H1 (cell line): ENCODE measurements at regions not wholly inside any gene's neighbourhood (a gene's known extent, or its start where the extent isn't known, plus 50 kb on each side); places are given as distances from the start of the nearest gene placed in this dataset.

Experiments
- CTCF ChIA-PET: fragments of 300-600 bp; sonication (Branson Sonifier 250); formaldehyde crosslinking; loops from one replicate; lab custom pipeline; 2021; ENCODE audit not compliant: partially characterized antibody; lab: Charles Lee
- POLR2A ChIA-PET: fragments of 300-600 bp; sonication (Branson Sonifier 250); formaldehyde crosslinking; loops from one replicate; lab custom pipeline; 2021; ENCODE audit warnings: inconsistent platforms; ENCODE audit not compliant: partially characterized antibody; lab: Charles Lee
- DNase-seq, 2 experiments: peaks; one replicate each; pipeline versions ENCODE4 v3.0.0 to v3.0.0-alpha.2; 2010 to 2022; ENCODE audit warnings: low spot score in 2 of 2, low read depth in 1 of 2, mixed read lengths in 1 of 2
- FAIRE-seq: peaks from 2 replicates; lab custom pipeline; 2011; peaks lifted over from hg19 to GRCh38; lab: Jason Lieb, UNC
- H2AFZ ChIP-seq: 2 replicates; pipeline ENCODE4 v1.8.1; 2012; ENCODE audit warnings: low read length, inconsistent platforms
- H2AK5ac ChIP-seq: 2 replicates; pipeline ENCODE4 v1.6.1; 2013; ENCODE audit warnings: low read depth, low read length
- H2BK120ac ChIP-seq: replicated peaks from 2 replicates; pipeline ENCODE3; 2013; ENCODE audit warnings: low read depth, low read length, inconsistent platforms
- H2BK12ac ChIP-seq: 2 replicates; pipeline ENCODE4 v1.6.1; 2013; ENCODE audit warnings: low read depth, low read length
- H2BK15ac ChIP-seq: 2 replicates; pipeline ENCODE4 v1.6.1; 2013; ENCODE audit warnings: low read length
- H2BK20ac ChIP-seq: 2 replicates; pipeline ENCODE4 v1.6.1; 2013; ENCODE audit warnings: low read length
- H2BK5ac ChIP-seq: 2 replicates; pipeline ENCODE4 v1.6.1; 2013; ENCODE audit warnings: low read depth, low read length
- H3K14ac ChIP-seq: 2 replicates; pipeline ENCODE4 v1.6.1; 2013; ENCODE audit warnings: inconsistent platforms; ENCODE audit not compliant: insufficient read length
- H3K18ac ChIP-seq: 2 replicates; pipeline ENCODE4 v1.6.1; 2013; ENCODE audit warnings: low read length; ENCODE audit errors: extremely low read depth
- H3K23ac ChIP-seq: 2 replicates; pipeline ENCODE4 v1.6.1; 2013; ENCODE audit warnings: inconsistent platforms; ENCODE audit not compliant: insufficient read length
- H3K23me2 ChIP-seq: 2 replicates; pipeline ENCODE4 v1.6.1; 2013; ENCODE audit warnings: low read depth, low read length
- H3K27ac ChIP-seq: 2 replicates; pipeline ENCODE4 v1.6.1; 2011; ENCODE audit warnings: low read depth, low read length, inconsistent platforms
- H3K27me3 ChIP-seq, 4 experiments: replicated peaks in 1 of 4; 1 replicate in 1 of 4; 2 replicates in 3 of 4; pipeline versions ENCODE4 v1.6.1 to v1.8.1; 2011 to 2013; ENCODE audit warnings: low read length in 3 of 4, mild to moderate bottlenecking in 3 of 4, inconsistent platforms in 2 of 4, mixed read lengths in 2 of 4, moderate library complexity in 1 of 4; ENCODE audit not compliant: control insufficient read depth in 3 of 4, insufficient read depth in 3 of 4; ENCODE audit errors: extremely low read depth in 1 of 4
- H3K36me3 ChIP-seq, 4 experiments: 2 replicates each; pipeline versions ENCODE4 v1.6.1 to v1.8.1; 2011 to 2013; ENCODE audit warnings: mild to moderate bottlenecking in 4 of 4, low read length in 3 of 4, moderate library complexity in 2 of 4, control low read depth in 1 of 4, inconsistent platforms in 1 of 4; ENCODE audit not compliant: insufficient read depth in 4 of 4, control insufficient read depth in 2 of 4
- H3K4ac ChIP-seq: replicated peaks from 2 replicates; pipeline ENCODE3; 2013; ENCODE audit warnings: low read length, low read depth, mixed read lengths, inconsistent platforms; ENCODE audit not compliant: insufficient read length
- H3K4me1 ChIP-seq, 4 experiments: replicated peaks in 1 of 4; 1 replicate in 1 of 4; 2 replicates in 3 of 4; pipeline versions ENCODE4 v1.6.1 to v1.8.1; 2011 to 2013; ENCODE audit warnings: low read length in 3 of 4, inconsistent platforms in 2 of 4, mixed read lengths in 1 of 4; ENCODE audit not compliant: insufficient read depth in 4 of 4, control insufficient read depth in 3 of 4
- H3K4me2 ChIP-seq, 2 experiments: 2 replicates each; pipeline versions ENCODE4 v1.6.1 to v1.8.1; 2011 to 2013; ENCODE audit warnings: low read depth in 2 of 2, low read length in 2 of 2, control low read depth in 1 of 2, inconsistent platforms in 1 of 2, mild to moderate bottlenecking in 1 of 2; ENCODE audit not compliant: insufficient read depth in 1 of 2
- H3K4me3 ChIP-seq, 4 experiments: fragments of 200-600, 300-600 bp in 1 of 4; sonication (generic), shearing (Covaris generic), sonication (Bioruptor Twin) in 1 of 4; 2 replicates each; pipeline versions ENCODE4 v1.5.1 to v1.8.1; 2011 to 2016; ENCODE audit warnings: low read length in 4 of 4, low read depth in 3 of 4, control low read depth in 2 of 4, inconsistent platforms in 2 of 4, mild to moderate bottlenecking in 2 of 4, mixed read lengths in 1 of 4, moderate library complexity in 1 of 4; ENCODE audit not compliant: insufficient read depth in 2 of 4; ENCODE audit errors: extremely low read depth in 1 of 4
- H3K56ac ChIP-seq: replicated peaks from 2 replicates; pipeline ENCODE3; 2013; ENCODE audit warnings: low read depth, mild to moderate bottlenecking, mixed read lengths, low read length, inconsistent platforms; ENCODE audit not compliant: insufficient read length
- H3K79me1 ChIP-seq: 2 replicates; pipeline ENCODE4 v1.6.1; 2013; ENCODE audit warnings: low read depth, low read length, control low read depth
- H3K79me2 ChIP-seq, 2 experiments: 2 replicates each; pipeline versions ENCODE4 v1.6.1 to v1.8.1; 2012 to 2013; ENCODE audit warnings: low read length in 2 of 2, mild to moderate bottlenecking in 2 of 2, inconsistent platforms in 1 of 2; ENCODE audit not compliant: insufficient read depth in 2 of 2, control insufficient read depth in 1 of 2
- H3K9ac ChIP-seq, 4 experiments: replicated peaks in 1 of 4; 1 replicate in 1 of 4; 2 replicates in 3 of 4; pipeline versions ENCODE4 v1.6.1 to v1.8.1; 2011 to 2013; ENCODE audit warnings: low read depth in 3 of 4, low read length in 3 of 4, control low read depth in 2 of 4, mild to moderate bottlenecking in 2 of 4, moderate library complexity in 2 of 4, inconsistent platforms in 1 of 4; ENCODE audit errors: extremely low read depth in 1 of 4
- H3K9me3 ChIP-seq, 2 experiments: 2 replicates each; pipeline versions ENCODE4 v1.6.1 to v1.8.1; 2012 to 2013; ENCODE audit warnings: mild to moderate bottlenecking in 2 of 2, moderate library complexity in 2 of 2, control low read depth in 1 of 2, inconsistent platforms in 1 of 2, low read depth in 1 of 2, low read length in 1 of 2, mixed read lengths in 1 of 2; ENCODE audit not compliant: insufficient read depth in 2 of 2
- H4K20me1 ChIP-seq, 2 experiments: replicated peaks in 1 of 2; 2 replicates each; pipeline versions ENCODE3 to v1.8.1; 2011 to 2013; ENCODE audit warnings: inconsistent platforms in 2 of 2, low read length in 2 of 2, mild to moderate bottlenecking in 1 of 2; ENCODE audit not compliant: insufficient read depth in 2 of 2, control insufficient read depth in 1 of 2
- H4K5ac ChIP-seq: 2 replicates; pipeline ENCODE4 v1.6.1; 2013; ENCODE audit warnings: low read length, low read depth, mixed read lengths, inconsistent platforms; ENCODE audit not compliant: insufficient read length
- H4K8ac ChIP-seq: 2 replicates; pipeline ENCODE4 v1.8.0; 2013; ENCODE audit warnings: mild to moderate bottlenecking, moderate library complexity, low read length, inconsistent platforms; ENCODE audit not compliant: insufficient read depth; ENCODE audit errors: extremely low read depth
- H4K91ac ChIP-seq: replicated peaks from 2 replicates; pipeline ENCODE3; 2013; ENCODE audit warnings: low read length, mixed read lengths, inconsistent platforms; ENCODE audit not compliant: insufficient read length
- BACH1 ChIP-seq: IDR thresholded peaks from 2 replicates; pipeline ENCODE4 v1.6.1; 2012; ENCODE audit warnings: low read length, improper control_type of control experiment
- CHD2 ChIP-seq: IDR thresholded peaks from 2 replicates; pipeline ENCODE4 v1.6.1; 2012; ENCODE audit warnings: low read length, improper control_type of control experiment
- CREB1 ChIP-seq: IDR thresholded peaks from 2 replicates; pipeline ENCODE4 v1.6.1; 2012; ENCODE audit warnings: inconsistent platforms
- EP300 ChIP-seq, 2 experiments: IDR thresholded peaks; 1 replicate in 1 of 2; 2 replicates in 1 of 2; pipeline ENCODE4 v1.6.1; 2011 to 2012; ENCODE audit warnings: low read depth in 2 of 2, low read length in 2 of 2, mild to moderate bottlenecking in 2 of 2, borderline replicate concordance in 1 of 2, inconsistent platforms in 1 of 2, moderate library complexity in 1 of 2
- TAF1 ChIP-seq: IDR thresholded peaks from 2 replicates; pipeline ENCODE4 v1.6.1; 2011; ENCODE audit warnings: mild to moderate bottlenecking, low read depth, low read length
- TAF7 ChIP-seq: optimal IDR thresholded peaks from 2 replicates; pipeline ENCODE3; 2011; ENCODE audit warnings: low read depth, mild to moderate bottlenecking, inconsistent platforms, low read length, moderate library complexity, borderline replicate concordance
- TCF12 ChIP-seq: IDR thresholded peaks from 2 replicates; pipeline ENCODE4 v1.6.1; 2011; ENCODE audit warnings: low read depth, mild to moderate bottlenecking, low read length
- WGBS, 2 experiments: shearing (Covaris generic) in 1 of 2; methylation state at CpG; one replicate each; pipeline versions ENCODE4 v1.1.6 to v1.1.7; 2013 to 2015; ENCODE audit warnings: low lambda C conversion rate in 2 of 2, mixed read lengths in 2 of 2, inconsistent platforms in 1 of 2, low coverage in 1 of 2, missing lambda C conversion rate in 1 of 2; ENCODE audit not compliant: insufficient replicate concordance in 2 of 2, insufficient coverage in 1 of 2, insufficient read length in 1 of 2; ENCODE audit errors: extremely low coverage in 1 of 2, missing lambda C conversion rate in 1 of 2; 5-methylcytosine and 5-hydroxymethylcytosine counted together
- TF ChIP-seq, protein P1 (sequence below): IDR thresholded peaks from 2 replicates; pipeline ENCODE4 v1.6.1; 2011; ENCODE audit warnings: low read length, improper control_type of control experiment

GRCh38 chr2:17362956-17363355 lies 155.3 kb downstream of the RAD51AP2 start:
- no peak overlapping the region for H2BK120ac ChIP-seq
- H2BK12ac ChIP-seq = no peak overlapping the region
- no peak overlapping the region for H3K18ac ChIP-seq
- H4K20me1 ChIP-seq = no peaks in the 10 kb centered on the region
- H2BK5ac ChIP-seq = no peak overlapping the region
- H4K8ac ChIP-seq = no peak overlapping the region
- H4K5ac ChIP-seq = no peak overlapping the region
- DNase-seq = no peak
- no peaks in the 10 kb centered on the region for H3K9me3 ChIP-seq
- H3K79me1 ChIP-seq = no peaks in the 10 kb centered on the region
- FAIRE-seq = no peak
- no peak overlapping the region for H3K9ac ChIP-seq
- H2AFZ ChIP-seq = no peak overlapping the region
- H2BK15ac ChIP-seq = no peak overlapping the region
- no peak for TF ChIP-seq TAF7
- no peak for TF ChIP-seq BACH1
- no peak for TF ChIP-seq CREB1
- TF ChIP-seq, protein P1, sequence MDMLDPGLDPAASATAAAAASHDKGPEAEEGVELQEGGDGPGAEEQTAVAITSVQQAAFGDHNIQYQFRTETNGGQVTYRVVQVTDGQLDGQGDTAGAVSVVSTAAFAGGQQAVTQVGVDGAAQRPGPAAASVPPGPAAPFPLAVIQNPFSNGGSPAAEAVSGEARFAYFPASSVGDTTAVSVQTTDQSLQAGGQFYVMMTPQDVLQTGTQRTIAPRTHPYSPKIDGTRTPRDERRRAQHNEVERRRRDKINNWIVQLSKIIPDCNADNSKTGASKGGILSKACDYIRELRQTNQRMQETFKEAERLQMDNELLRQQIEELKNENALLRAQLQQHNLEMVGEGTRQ = no peak
- no peak for TF ChIP-seq TAF1
- TF ChIP-seq TCF12 = no peak
- no peak for TF ChIP-seq CHD2
- TF ChIP-seq EP300 (IDR thresholded peaks at IDR 0.05; ENCODE audit: borderline replicate concordance in 1 of 2, low read depth in 2 of 2, low read length in 2 of 2) = no peak
- no peak overlapping the region for H4K91ac ChIP-seq
- H3K36me3 ChIP-seq = no peaks in the 10 kb centered on the region
- no peak overlapping the region for H3K14ac ChIP-seq
- H3K27ac ChIP-seq = no peak overlapping the region
- POLR2A ChIA-PET = no interaction called here
- H3K23ac ChIP-seq = no peak overlapping the region
- 81% methylated on average over 1 of the region's 1 CpG; no CpG with 5 or more reads in 1 of the 2 experiments for WGBS, 2 experiments
- no peak overlapping the region for H2BK20ac ChIP-seq
- H3K23me2 ChIP-seq = no peaks in the 10 kb centered on the region
- CTCF ChIA-PET = interaction anchor here (0.9 kb wide), 1 partner anchor 17 kb away, joined by 3 read pairs; no protein-coding TSS in a partner anchor
- H3K4me2 ChIP-seq = no peak overlapping the region
- H3K4me1 ChIP-seq = no peaks in the 10 kb centered on the region
- H3K27me3 ChIP-seq = no peaks in the 10 kb centered on the region
- H3K56ac ChIP-seq = no peak overlapping the region
- H3K4me3 ChIP-seq = no peak overlapping the region
- no peak overlapping the region for H2AK5ac ChIP-seq
- no peaks in the 10 kb centered on the region for H3K79me2 ChIP-seq
- no peak overlapping the region for H3K4ac ChIP-seq
